ENCODE measurements at regions not wholly inside any gene's neighbourhood (a gene's known extent, or its start where the extent isn't known, plus 50 kb on each side); places are given as distances from the start of the nearest gene placed in this dataset.
"Not testable (repeated sequence)": the region's sequence is repeated elsewhere in the genome, so short reads cannot be mapped to it uniquely, and the experiment has no call there.

DNA sequence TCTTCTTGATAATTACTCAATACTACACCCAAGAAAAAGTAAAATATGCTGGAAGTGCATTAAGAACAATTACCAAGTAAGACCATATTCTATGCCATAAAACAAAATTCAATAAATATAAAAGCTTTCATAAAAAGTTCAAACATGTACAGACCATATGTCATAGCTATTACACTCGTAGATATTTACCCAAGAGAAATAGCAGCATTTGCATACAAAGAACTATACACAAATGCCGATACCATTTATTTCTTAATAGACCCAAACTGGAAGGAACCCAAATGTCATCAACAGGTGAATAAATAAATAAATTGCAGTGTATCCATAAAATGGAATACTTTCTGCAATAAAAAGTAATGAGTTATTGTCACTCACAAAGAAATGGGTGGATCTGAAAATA, 78.3 kb upstream of the SLC16A7 start:
- no peak for DNase-seq (ENCODE audit: low read depth, low spot score)

DNA sequence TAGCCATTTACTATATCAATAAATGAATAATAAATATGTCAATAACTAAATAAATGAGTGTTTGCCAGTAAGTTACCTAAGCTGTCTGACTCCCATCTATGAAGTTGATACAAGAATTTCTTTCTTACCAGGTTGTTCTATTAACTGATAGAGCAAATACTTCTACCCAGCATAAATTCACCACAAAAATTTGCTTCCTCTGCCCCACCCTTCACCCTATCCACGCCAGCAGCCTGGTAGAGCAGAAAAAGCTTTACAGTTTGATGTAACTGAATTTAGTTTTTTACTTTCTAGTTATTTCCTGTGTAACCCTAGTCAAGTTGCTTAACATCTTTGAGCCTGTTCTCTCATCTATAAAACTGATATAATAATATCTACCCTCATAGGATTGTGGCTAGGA, 94.9 kb upstream of the SLC16A7 start:
- no peak for DNase-seq (ENCODE audit: low read depth, low spot score)

DNA sequence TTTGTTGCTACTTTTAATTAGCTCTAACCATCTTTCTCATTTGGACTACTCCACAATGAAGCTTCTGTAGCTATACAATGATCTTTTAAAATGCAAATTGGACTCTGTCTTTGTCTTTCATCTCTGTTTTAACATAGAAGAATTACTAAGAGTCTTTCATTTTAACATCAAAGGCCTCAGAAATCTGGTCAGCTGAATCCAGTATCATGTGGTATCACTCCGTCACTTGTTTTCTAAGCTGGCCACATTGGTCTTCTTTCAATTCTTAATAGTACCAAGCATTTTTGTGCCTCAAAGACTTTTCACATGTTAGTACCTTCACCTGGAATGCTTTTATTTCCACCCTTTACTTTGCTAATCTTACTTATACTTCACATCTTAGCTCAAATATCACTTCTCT, 95.5 kb upstream of the SLC16A7 start:
- no peak for DNase-seq (ENCODE audit: low read depth, low spot score)

DNA sequence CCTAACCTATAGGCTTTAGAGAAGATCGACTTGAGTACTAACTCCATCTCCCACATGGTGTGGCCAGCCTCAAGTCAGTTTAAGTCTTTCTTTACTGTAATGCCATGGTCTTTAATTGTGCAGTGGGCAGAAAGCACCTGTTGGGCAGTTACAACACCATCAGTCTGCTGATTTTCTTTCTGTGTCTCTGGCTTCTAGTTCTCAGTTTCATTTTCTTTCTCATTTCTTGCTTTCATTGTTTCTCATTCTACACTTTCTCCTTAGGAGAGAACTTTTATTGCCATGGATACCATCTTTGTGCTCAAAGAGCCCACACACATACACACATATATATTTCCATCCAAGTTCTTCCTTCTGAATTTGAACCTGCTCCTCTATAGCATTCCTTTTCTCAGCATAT, 96.1 kb upstream of the SLC16A7 start:
- no peak for DNase-seq (ENCODE audit: low read depth, low spot score)

DNA sequence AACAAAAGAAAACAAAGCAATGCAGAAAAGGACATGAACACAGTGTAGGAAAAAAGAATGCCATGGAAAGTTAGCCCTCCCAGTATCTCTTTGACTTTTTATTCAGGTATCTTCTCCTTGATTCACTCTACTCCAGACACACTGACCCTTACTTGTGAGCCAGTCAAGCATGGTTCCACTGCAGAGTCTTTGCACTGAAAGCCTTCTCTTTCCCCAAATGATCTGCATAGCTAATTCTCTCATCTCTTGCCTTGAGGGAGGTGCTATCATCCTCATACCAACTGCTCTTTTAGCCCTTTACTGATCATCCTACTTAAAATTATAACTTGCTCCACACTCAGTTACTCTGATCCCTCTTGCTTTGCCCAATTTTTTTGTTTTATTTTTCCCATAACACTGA, 101.2 kb upstream of the SLC16A7 start:
- DNase-seq (ENCODE audit: low read depth, low spot score): no peak

DNA sequence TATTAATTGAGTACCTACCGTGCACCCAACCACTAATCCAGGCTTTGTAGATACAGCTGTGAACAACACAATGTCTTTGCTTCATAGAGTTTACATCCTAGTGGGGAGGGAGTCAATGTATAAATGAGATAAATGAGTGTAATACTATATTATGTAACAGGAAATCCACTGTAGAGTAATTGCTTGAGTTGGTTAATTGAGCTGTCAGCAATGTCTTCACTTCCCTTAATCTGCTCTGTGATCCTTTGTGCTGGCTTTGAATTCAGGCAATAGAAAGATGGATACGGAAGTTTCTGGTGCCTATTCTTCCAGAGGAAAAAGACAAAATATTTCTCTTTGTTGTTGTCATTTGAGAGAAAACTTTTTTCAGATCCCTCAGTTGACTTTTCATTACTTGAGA, 104.0 kb upstream of the SLC16A7 start:
- no peak for DNase-seq (ENCODE audit: low read depth, low spot score)

DNA sequence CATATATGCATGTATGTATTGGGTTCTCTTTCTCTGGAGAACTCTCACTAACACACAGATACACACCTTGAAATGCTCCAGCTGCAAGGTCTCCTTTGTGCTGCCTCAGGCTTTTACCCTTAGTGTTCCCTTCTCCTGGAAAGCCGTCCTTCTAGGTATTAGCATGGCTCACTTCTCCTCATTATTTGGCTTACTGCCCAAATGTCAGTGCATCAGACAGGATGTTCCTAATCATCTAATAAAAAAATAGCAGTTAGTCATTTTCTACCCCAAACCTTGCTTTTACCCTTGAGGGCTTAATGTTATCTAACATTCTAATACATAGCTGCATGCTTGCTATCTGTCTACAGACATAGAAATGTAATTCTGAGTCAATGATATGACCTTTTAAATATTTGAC, 109.0 kb upstream of the SLC16A7 start:
- DNase-seq (ENCODE audit: low read depth, low spot score): no peak

DNA sequence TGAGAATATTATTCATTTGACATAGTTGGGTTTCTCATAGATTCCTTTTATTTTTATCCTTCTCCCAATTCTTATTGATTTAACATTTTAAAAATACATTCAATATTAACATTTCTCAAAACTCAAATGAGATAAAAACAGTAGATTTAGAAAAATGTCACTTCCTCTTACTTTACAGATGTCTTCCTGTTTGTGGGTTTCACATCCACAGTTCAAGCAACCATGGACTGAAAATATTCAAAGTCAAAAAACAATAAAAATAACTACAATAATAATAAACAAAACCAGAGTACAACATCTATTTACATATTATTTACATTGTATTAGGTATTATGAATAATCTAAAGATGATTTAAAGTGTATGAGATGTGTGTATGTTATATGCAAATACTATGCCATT, 111.3 kb upstream of the SLC16A7 start:
- no peak for DNase-seq (ENCODE audit: low read depth, low spot score)

DNA sequence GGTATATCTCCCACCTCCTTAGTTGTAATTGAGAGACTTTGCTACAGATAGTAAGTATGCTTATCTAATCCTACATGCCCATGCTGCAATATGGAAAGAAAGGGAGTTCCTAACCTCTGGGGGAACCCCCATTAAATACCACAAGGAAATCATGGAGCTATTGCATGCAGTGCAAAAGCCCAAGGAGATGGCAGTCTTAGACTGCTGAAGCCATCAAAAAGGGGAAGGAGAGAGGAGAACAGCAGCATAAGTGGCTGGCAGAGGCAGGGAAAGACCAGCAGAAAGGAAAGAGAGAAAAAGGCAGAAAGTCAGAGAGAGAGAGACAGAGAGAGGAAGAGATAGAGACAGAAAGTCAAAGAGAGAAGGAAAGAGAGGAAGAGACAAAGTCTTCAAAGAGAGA, 121.6 kb upstream of the SLC16A7 start:
- not testable (repeated sequence) for DNase-seq (ENCODE audit: low read depth, low spot score)

DNA sequence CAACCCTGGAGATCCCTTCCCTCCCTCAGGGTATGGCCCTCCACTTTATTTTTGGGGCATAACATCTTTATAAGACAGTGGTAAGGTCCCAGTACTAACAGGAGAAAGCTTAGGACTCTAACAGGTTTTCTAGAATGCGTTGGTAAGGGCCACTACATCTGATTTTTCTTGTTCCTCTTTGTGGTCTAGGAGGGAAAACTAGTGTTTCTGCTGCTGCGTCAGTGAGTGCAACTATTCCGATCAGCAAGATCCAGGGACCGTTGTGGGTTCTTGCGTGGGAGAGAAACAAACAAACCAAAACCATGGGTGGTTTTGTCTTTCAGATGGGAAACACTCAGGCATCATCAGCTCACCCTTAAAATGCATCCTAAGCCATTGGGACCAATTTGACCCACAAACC, 123.6 kb upstream of the SLC16A7 start:
- no peak for DNase-seq (ENCODE audit: low read depth, low spot score)

DNA sequence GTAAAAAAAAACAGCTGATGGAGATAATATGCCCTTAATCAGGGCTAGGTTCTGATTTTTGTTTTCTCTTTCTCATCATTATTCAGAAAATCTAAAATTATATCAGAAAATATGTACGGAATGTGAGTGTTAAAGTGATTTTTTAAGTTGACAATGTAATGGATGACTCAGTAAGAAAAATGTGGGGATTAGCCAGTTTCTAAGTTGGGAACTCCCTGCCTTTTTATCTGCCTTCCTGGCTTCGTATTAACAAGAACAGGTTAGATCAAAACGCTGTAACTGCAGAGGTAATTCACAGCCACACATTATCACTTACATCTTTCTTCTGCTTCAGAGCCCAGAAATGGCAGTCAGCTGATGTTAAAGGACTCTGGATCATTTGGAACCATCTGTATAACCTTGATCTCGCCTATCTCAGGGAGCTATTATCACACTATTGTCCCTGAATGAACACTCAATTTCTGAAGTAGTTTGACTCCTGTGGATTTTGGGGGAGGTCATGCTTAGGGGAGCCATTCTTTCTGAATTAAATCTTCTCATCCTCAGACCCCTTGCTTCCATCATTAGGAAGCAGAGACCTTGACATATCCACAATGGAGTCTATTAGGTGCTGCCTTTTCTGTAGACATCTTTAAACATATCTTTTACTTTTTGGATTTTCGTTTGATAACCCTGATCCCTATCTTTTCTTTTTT, 135.7 kb upstream of the SLC16A7 start:
- no peak for DNase-seq (ENCODE audit: low read depth, low spot score)

DNA sequence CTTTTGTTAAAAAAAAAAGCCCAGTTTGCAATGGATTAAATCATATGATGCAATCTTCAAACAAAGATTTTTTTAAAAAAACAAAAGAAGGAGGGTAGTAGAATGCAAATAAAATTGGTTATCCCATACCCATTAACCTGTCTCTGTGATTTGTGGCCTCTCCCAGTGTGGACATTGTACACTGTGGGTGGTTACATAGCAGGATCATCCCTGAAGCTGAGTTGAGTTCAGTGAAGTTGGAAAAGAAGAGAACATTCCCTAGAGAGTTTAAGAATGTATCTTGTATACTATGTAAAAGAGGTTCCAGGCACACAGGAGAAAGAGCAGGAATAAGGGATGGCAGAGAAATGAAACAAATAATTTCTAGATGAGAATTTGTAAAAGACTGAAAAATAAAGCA, 142.4 kb upstream of the SLC16A7 start:
- no peak for DNase-seq (ENCODE audit: low read depth, low spot score)

DNA sequence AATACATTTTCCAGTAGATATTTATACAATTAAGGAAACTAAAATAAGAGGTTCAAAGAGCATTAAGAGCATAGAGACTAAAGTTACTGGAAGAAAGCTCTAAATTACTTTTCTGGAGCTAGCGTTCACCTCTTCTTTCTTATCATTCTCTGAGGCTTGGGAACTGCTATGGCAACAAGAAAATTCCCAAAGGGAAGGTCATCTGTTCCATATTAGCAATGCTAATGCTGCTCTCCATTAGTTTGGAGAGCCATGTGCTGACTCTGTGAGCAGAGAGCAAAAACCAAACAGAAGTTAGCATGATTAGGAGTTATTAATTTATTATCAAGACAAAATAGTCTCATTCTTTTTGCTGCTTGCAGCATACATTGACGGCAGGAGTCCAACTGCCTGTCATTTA, 143.1 kb upstream of the SLC16A7 start:
- DNase-seq (ENCODE audit: low read depth, low spot score): no peak

DNA sequence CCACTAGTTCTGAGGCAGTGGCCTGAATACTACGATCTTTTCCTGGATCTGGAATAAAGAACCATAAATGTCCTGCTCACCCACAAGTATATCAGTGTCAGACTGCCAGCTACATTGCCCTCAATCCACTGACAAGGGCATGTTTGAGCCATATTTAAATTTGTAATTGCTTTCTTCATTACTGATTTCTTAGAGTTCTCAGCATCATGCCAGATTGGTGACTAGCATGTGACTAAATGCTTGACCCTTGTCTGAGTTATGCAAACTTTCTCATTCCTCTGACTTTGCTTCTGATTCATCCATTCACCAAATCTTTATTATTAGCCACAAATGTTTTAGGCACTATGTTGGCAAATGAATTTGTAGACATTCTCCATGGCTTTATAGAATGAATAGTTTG, 143.6 kb upstream of the SLC16A7 start:
- no peak for DNase-seq (ENCODE audit: low read depth, low spot score)

DNA sequence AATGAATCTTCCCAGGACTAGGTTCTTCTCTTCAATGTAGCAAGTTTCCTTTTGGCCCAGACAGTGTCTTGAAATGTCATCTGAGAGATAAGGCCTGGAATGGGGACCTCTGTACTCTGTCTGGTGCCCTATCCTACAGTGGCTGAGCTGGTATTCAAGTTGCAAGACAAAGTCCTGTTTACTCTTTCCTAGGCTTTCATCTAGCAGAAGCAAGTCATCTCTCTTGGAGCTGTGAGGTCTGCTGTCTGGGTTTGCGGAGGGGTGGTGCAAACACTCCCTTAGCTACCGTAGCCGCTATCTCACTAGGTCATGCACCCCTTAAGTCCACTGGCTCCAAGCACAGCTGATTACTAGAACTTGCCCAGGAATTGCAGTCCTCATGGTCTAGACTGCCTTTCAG, 149.7 kb upstream of the SLC16A7 start:
- DNase-seq (ENCODE audit: low read depth, low spot score): no peak

DNA sequence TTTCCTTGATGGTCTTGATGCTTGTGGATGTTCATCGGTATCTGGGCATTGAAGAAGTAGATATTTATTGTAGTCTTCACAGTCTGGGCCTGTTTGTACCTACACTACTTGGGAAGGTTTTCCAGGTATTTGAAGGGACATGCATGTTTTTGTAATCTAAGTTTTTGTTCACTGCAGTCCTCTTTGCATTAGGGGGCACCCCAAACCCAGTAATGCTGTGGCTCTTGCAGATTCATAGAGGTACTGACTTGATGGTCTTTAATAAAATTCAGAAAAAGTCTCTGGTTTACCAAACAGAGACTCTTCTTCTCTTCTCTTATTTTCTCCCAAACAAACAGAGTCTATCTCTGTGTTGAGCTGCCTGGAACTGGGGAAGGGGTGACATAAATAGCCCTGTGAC, 150.9 kb upstream of the SLC16A7 start:
- DNase-seq (ENCODE audit: low read depth, low spot score): no peak

DNA sequence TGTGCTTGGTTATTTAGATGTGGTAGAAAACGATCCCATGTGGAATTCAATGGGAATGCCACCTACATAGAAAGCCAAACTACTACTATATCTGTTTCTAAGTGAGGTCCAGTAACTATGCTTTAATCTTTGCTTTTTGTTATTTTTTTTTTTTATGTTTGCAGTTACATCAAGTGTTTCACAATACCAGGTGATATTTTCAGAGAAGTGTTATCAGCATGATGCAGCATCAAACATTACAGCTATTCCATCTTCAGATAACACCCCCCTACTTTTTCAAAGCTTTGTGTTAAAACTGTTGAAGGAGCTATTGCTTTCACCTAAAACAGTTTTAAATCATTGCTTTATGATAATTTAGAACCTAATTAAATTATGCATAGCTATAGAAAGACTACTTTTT, 163.8 kb upstream of the SLC16A7 start:
- DNase-seq (ENCODE audit: low read depth, low spot score): no peak

DNA sequence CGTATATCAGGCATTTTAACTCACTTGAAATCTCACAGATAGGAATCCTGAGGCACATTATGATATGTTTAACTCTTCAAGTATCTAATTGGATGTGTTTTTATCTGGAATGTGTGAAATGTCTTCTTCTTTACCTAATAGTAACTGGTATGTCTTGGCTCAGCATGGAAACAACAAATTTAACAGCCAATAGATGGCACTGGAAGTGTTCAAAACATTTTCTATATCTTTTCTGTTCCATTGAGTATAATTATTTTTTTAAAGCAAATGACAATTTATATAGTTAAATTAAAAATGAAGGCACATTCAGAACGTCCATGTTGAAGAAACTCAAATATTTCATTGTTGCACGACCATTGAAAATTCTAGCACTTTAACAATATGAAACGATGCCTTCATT, 164.6 kb upstream of the SLC16A7 start:
- DNase-seq (ENCODE audit: low read depth, low spot score): no peak

DNA sequence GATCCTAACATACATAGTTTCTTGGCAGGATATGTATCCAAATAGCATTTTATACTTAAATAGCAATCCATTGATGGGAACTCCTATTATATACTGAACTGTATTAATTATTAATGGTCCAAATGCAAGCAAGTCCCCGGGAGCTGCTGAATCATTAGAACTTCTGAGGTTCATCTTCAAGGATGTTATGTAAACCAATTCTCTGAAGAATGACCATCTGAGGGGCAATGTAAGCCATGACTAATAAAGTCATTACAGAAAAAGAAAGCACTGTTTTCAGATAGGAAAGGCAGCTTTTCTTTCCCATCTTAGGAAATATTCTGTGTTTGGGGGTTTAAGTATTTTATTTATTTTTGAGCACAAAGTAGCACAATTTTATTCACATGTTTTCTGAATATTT, 166.1 kb upstream of the SLC16A7 start:
- DNase-seq (ENCODE audit: low read depth, low spot score): no peak

DNA sequence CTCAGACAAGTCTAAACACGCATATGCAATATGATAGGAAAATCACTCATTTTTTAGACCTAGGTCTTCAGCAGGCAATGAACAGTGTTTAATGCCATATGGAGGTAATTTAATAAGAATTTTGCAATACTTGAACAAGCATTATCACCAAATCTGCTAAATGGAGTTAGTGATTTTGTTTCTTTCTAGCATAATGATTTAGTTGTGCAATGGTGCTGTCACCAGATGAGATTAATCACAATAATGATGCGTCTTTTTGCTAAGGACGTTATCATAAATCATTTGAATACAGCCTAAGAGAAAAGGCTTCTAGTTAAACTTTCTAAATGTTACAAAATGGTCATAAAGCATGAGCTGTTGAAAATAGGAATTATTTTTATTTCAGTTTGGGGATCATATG, 170.0 kb upstream of the SLC16A7 start:
- no peak for DNase-seq (ENCODE audit: low read depth, low spot score)

DNA sequence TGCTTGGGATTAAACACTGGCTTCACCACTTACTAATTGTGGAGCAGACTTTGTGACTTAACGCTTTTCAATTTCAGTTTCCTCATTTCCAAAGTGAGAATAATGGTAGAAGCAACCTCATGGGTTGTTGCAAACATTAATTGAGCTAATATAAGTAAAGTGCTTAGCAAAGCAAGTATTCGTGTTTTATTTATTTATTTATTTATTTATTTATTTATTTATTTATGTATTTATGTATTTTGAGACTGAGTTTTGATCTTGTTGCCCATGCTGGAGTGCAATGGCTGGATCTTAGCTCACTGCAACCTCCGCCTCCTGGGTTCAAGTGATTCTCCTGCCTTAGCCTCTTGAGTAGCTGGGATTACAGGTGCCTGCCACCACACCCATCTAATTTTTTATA, 171.2 kb upstream of the SLC16A7 start:
- DNase-seq (ENCODE audit: low read depth, low spot score): not testable (repeated sequence)

DNA sequence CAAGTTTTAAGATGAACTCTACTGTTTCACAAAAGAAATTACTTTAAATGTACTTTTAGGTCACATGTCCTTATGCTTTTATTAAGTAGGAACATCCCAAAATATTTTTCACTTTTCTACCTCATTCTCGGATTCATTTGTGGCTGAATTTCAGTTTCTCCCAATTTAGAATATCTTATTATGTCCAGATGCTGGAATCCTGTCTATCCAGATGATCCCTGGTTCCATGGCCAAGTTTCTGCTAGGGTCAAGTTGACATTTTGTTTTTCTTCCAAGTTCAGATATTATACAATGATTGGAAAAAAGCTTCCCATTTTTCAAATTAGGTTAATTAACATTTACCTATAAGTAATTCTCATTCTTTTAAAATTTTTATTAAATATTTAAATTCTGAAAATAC, 181.8 kb upstream of the SLC16A7 start:
- DNase-seq (ENCODE audit: low read depth, low spot score): no peak

DNA sequence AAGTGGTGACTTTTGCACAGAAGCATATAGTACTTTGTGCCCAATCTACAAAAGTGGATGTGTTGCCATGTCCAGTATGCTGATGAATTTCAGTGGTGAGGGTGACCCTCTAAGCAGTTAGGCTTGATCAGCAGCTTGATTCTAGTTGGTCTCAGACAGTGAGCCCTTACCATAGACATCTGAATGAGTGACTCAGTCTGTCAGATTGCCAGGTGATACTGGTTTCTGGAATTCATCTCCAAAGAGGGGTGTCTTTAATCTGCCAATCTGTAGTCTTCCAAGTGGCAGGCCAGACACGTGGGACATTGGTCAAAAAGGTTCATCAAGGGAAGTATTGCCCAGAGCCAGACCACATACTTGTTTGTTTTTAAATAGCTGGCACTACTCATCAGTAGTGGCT, 187.4 kb upstream of the SLC16A7 start:
- no peak for DNase-seq (ENCODE audit: low read depth, low spot score)

DNA sequence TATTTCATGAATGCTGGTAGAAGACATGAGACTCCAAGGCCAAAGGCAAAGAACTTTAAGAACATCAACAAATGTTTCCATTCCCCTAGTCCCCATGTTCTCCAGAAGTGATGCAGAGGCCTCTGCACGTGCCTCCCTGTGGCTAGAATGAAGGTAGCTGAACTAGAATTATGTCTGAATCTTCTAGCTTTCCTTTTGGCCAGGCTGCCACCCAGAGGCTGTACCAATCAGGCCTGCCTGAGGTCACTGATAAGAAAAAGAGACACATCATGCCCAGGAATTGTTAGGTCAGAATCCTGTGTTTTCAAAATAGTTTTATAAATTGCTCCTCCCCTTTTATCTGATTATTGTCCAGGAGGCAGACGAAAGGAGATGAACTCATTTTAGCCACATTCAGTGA, 188.0 kb upstream of the SLC16A7 start:
- DNase-seq (ENCODE audit: low read depth, low spot score): no peak

Data from iPS DF 19.7 (cell line).